Skeletal muscle tissue (tissue), 3 donors: ENCODE measurements at regions not wholly inside any gene's neighbourhood (a gene's known extent, or its start where the extent isn't known, plus 50 kb on each side); places are given as distances from the start of the nearest gene placed in this dataset.

Experiments used
- H3K27ac ChIP-seq: one replicate; pipeline ENCODE4 v1.7.0; 2013; ENCODE audit warnings: mild to moderate bottlenecking, low read depth, low read length, inconsistent platforms
- H3K27me3 ChIP-seq, 3 donors: one replicate each; pipeline ENCODE4 v1.7.0; 2013; ENCODE audit warnings: low read length in 3 of 3; ENCODE audit not compliant: control insufficient read depth in 3 of 3, insufficient read depth in 3 of 3
- H3K36me3 ChIP-seq, 3 donors: one replicate each; pipeline ENCODE4 v1.7.0; 2013; ENCODE audit warnings: low read length in 3 of 3; ENCODE audit not compliant: control insufficient read depth in 3 of 3, insufficient read depth in 3 of 3
- H3K4me1 ChIP-seq, 3 donors: one replicate each; pipeline ENCODE4 v1.7.0; 2013; ENCODE audit warnings: low read length in 3 of 3, mild to moderate bottlenecking in 3 of 3; ENCODE audit not compliant: control insufficient read depth in 3 of 3, insufficient read depth in 3 of 3
- H3K4me3 ChIP-seq, 3 donors: one replicate each; pipeline ENCODE4 v1.7.0; 2013; ENCODE audit warnings: low read length in 3 of 3
- H3K9ac ChIP-seq, 3 donors: one replicate each; pipeline ENCODE4 v1.7.0; 2013; ENCODE audit warnings: low read length in 3 of 3, mild to moderate bottlenecking in 3 of 3, moderate library complexity in 2 of 3, low read depth in 1 of 3
- H3K9me3 ChIP-seq, 3 donors: one replicate each; pipeline ENCODE4 v1.7.0; 2013; ENCODE audit warnings: low read length in 3 of 3; ENCODE audit not compliant: control insufficient read depth in 3 of 3
- donor health status: Osteomylitis.

DNA sequence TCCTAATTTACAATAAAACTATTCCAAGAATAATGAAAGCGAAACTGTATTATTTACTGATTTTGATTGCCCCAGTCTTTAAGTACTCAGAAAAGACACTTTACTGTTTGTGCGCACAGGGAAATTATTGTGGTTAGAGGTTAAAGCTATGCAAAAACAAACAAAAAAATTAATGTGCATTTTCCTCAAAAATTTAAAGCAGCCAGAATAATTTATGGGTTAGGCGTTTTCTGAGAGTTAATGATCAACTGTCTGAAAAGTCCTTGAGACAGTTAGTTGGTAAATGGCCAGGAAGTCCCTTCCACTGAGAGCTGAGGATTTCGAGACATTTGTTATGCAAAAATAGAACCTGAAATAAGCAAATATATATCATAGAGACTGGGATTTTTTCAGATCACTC is 143.3 kb downstream of the IRS1 start:
- H3K36me3 ChIP-seq = no peaks in the 10 kb centered on the region
- no peaks in the 10 kb centered on the region for H3K27me3 ChIP-seq
- no peak overlapping the region for H3K9ac ChIP-seq
- peaks cover 26 to 35% (median 28%) of the 10 kb centered on the region in 3 donors for H3K4me1 ChIP-seq
- H3K9me3 ChIP-seq = no peaks in the 10 kb centered on the region
- H3K4me3 ChIP-seq = no peak overlapping the region
- H3K27ac ChIP-seq = no peak overlapping the region

DNA sequence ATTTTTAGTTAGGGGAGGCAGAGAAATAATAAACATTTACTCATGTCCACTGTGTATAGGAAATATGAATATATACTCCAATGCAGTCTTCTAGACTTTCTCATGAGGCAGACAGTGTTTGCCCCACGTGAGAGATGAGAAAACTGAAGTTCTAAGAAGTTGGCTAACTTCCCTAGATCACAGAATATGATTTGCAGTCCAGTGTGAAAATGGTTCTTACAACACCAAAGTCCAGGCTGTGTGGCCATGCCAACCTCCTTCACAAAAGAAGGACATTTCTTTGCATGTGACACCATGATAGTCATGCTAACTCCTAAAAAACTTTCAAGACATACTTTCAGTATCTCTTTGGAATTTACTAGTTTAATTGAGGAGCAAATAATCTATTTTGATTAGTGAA is 143.7 kb downstream of the IRS1 start:
- Histone ChIP-seq H3K36me3 (no peaks in the 10 kb centered on the region), H3K9ac (no peak overlapping the region), H3K27me3 (no peaks in the 10 kb centered on the region), H3K9me3 (no peaks in the 10 kb centered on the region), H3K27ac (no peak overlapping the region), H3K4me3 (no peak overlapping the region), H3K4me1 (peaks cover 23 to 32% (median 24%) of the 10 kb centered on the region in 3 donors)

DNA sequence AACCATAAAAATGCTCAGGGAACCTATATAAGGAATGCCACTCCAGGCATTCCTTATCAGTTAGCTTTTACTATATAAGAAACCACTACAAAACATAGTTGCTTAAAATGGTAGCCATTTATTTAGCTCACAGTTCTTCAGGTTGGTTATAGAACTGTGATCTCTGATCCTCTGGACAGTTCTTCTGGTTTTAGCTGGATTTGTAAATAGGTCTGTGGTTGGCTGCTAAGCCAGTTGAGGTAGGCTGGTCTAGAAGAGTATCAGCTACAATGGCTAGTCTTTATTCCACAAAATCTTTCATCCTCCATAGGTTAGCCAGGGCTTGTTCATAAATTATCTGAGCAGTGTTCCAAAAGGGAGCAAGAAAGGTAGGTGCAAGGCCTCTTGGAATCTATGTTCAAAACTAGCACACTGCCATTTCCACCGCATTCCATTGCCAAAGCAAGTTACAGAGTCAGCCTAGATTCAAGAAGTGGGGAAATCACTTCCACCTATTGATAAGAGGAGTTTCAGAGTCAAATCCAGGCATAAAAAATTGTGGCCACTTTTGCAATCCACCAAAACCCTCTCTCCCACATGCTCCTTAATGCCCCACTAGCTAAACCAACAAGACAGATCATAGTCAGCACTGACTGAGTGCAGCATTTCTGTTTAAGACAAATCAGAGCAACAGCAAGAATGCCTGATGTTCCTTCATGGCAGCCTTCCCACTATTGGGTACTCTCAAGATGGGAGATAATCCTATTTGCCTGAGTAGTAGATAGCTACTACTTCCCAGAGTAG is 146.4 kb downstream of the IRS1 start:
- H3K4me3 ChIP-seq = no peak overlapping the region
- peaks cover 15 to 23% (median 18%) of the 10 kb centered on the region in 3 donors for H3K4me1 ChIP-seq
- H3K9me3 ChIP-seq = no peaks in the 10 kb centered on the region
- no peaks in the 10 kb centered on the region for H3K36me3 ChIP-seq
- no peak overlapping the region for H3K27ac ChIP-seq
- no peak overlapping the region for H3K9ac ChIP-seq
- no peaks in the 10 kb centered on the region for H3K27me3 ChIP-seq

DNA sequence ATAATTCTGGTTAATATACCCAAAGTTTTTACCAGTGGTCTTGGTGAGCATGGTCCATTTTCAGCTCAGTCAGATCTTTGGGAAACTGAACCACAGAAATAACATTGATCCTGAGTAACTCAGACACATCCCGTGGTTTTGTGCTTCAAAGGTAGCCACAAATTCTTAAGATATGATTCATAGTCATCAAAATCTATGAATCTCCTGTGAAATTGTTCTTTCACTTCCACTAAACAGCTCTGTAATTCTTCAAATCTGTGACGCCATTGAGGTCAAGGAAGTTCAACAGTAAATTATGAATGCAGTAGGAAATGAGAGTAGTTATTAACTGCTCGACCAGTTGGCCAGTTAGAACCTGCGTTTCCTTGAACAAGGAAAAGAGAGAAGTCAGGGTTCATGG is 147.3 kb downstream of the IRS1 start:
- H3K4me3 ChIP-seq = no peak overlapping the region
- H3K4me1 ChIP-seq = peaks cover 15 to 19% (median 18%) of the 10 kb centered on the region in 3 donors
- no peak overlapping the region for H3K27ac ChIP-seq
- no peaks in the 10 kb centered on the region for H3K27me3 ChIP-seq
- H3K9ac ChIP-seq = no peak overlapping the region
- no peaks in the 10 kb centered on the region for H3K36me3 ChIP-seq
- H3K9me3 ChIP-seq = no peaks in the 10 kb centered on the region

DNA sequence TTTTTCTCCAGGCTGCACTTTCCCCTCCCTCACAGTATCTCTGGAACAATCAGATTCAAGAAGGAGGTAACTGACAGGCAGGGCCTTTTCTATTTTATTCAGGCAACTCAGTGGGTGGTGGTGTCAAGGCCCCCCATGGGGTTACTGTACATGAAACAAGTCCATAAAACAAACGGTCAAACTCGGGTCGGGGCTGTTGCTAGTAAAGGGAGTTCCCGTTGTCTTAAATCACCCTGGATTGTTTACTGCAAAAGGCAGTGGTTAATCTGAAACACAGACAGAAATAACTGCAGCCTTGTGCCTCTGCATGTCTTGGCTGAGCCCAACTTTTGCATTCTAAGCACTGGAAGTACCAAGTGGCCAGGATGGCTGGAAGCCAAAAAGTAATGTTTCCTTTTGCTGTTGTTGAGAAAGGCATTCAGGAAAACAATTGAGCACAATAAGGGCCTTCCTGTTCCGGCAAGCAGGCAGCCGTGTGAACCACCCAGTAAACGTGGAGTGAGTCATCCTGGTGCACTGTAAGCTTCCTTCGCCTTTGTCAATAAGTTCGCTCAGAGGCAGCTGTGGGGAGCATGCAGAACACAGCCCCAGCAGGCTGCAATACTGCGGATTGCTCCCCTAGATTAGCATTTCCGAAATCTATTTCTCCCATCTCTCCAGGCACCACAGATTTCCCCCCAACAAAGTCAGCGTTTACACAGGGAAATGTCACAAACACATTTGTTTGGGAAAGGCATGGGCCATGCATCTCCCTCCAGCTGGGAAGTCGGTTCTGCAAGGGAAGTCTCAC is 149.6 kb downstream of the IRS1 start:
- peaks cover 14 to 18% (median 15%) of the 10 kb centered on the region in 3 donors for H3K4me1 ChIP-seq
- peak overlapping the region; percentile 8 to 39 (median 23) for H3K4me3 ChIP-seq
- no peaks in the 10 kb centered on the region for H3K36me3 ChIP-seq
- H3K27me3 ChIP-seq = peaks cover 0 to 6% (median 3%) of the 10 kb centered on the region in 3 donors
- peak overlapping the region; percentile 76 for H3K27ac ChIP-seq
- peak overlapping the region; percentile 17 to 70 (median 63) for H3K9ac ChIP-seq
- H3K9me3 ChIP-seq = no peaks in the 10 kb centered on the region

DNA sequence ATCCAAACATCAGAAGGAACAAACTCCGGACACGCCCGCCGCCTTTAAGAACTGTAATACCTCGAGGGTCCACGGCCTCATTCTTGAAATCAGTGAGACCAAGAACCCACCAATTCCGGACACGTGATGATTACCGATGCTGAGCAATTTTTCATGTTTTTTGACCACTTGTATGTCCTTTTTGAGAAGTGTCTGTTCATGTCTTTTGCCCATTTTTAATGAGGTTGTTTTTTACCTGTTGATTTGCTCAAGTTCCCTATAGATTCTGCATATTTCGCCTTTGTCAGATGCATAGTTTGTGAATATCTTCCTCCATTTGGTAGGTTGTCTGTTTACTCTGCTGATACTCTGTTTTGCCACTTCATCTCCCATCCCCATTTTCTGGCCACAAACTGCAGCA is 150.4 kb downstream of the IRS1 start:
- Histone ChIP-seq H3K27me3 (peaks cover 0 to 6% (median 3%) of the 10 kb centered on the region in 3 donors), H3K4me3 (peak overlapping the region in 1 of 3 donors; percentile 25), H3K9ac (peak overlapping the region in 1 of 3 donors; percentile 70), H3K4me1 (peaks cover 14 to 22% (median 15%) of the 10 kb centered on the region in 3 donors), H3K36me3 (no peaks in the 10 kb centered on the region), H3K9me3 (no peaks in the 10 kb centered on the region), H3K27ac (peak overlapping the region; percentile 76)

DNA sequence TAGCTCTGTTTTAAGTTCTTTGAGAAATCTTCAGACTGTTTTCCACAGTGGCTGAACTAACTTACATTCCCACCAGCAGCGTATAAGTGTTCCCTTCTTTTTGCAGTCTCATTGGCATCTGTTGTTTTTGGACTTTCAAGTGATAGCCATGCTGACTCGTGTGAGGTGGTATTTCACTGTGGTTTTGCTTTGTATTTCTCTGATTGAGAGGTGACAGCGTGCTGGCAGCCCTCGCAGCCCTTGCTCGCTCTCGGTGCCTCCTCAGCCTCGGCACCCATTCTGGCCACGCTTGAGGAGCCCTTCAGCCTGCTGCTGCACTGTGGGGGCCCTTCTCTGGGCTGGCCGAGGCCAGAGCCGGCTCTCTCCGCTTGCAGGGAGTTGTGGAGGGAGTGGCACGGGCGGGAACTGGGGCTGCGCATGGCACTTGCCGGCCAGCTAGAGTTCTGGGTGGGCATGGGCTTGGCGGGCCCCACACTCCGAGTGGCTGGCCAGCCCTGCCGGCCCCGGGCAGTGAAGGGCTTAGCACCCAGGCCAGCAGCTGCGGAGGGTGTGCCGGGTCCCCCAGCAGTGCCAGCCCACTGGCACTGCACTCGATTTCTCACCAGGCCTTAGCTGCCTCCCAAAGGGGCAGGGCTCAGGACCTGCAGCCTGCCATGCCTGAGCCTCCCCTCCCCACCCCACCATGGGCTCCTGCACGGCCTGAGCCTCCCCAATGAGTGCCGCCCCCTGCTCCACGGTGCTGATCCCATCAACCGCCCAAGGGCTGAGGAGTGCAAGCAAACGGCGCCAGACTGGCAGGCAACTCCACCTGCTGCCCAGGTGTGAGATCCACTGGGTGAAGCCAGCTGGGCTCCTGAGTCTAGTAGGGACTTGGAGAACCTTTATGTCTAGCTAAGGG is 151.8 kb downstream of the IRS1 start:
- Histone ChIP-seq H3K9ac (no peak overlapping the region), H3K4me1 (peaks cover 16 to 28% (median 18%) of the 10 kb centered on the region in 3 donors), H3K27me3 (peaks cover 0 to 6% (median 3%) of the 10 kb centered on the region in 3 donors), H3K9me3 (no peaks in the 10 kb centered on the region), H3K4me3 (no peak overlapping the region), H3K36me3 (no peaks in the 10 kb centered on the region), H3K27ac (no peak overlapping the region)

DNA sequence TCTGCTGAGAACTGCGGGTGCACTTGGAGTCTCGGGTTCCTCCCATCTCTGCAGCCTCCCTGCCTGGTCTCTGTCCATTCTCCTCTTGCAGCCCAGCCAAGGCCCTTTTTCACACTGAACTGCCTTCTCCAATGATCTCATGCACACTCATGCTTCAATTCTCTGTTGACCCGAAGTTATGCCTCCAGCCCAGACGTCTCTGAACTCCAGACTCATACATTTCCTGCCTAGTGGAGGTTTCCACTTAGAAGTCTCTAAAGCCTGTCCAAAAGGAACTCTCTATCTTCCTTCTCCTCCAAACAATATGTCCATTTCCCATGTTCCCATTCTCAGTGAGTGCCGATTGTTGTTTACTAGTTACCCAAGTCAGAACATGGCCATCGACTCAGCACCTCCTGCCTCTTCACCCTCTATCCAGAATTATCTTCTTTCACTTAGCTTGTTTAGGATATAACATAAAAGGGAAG is 155.2 kb downstream of the IRS1 start:
- peaks cover 0 to 2% (median 0%) of the 10 kb centered on the region in 3 donors for H3K9me3 ChIP-seq
- peaks cover 0 to 6% (median 3%) of the 10 kb centered on the region in 3 donors for H3K27me3 ChIP-seq
- no peaks in the 10 kb centered on the region for H3K36me3 ChIP-seq
- no peak overlapping the region for H3K27ac ChIP-seq
- peaks cover 4 to 13% (median 4%) of the 10 kb centered on the region in 3 donors for H3K4me1 ChIP-seq
- no peak overlapping the region for H3K9ac ChIP-seq
- no peak overlapping the region for H3K4me3 ChIP-seq

DNA sequence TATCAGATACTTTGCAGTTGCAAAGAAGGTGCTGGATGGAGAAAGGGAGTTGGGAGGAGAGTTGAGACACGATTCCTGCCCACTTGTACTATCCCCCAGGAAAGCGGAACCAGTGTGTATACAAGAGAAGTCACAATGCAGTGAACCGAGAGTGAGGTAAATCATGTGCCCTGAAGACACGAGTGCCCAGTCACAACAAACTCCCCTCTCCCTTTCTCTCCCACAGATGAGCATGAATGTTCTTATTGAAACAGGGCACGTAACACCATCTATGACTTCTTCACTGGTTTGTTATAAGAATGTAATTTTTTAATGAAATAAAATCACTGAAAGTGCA is 155.7 kb downstream of the IRS1 start:
- Histone ChIP-seq H3K27me3 (peaks cover 0 to 6% (median 3%) of the 10 kb centered on the region in 3 donors), H3K36me3 (no peaks in the 10 kb centered on the region), H3K27ac (peak overlapping the region; percentile 22), H3K4me3 (no peak overlapping the region), H3K9ac (no peak overlapping the region), H3K9me3 (peaks cover 0 to 2% (median 0%) of the 10 kb centered on the region in 3 donors), H3K4me1 (peaks cover 2 to 10% (median 3%) of the 10 kb centered on the region in 3 donors)
